Fibroblast of mammary gland (primary cell): ENCODE measurements at regions not wholly inside any gene's neighbourhood (a gene's known extent, or its start where the extent isn't known, plus 50 kb on each side); places are given as distances from the start of the nearest gene placed in this dataset.
A peak's percentile ranks its signal among the peaks of the same experiment; 100 is the strongest.

Experiments
- DNase-seq: peaks from one replicate; pipeline ENCODE4 v3.0.0-alpha.2; 2010; ENCODE audit warnings: low read depth
- H3K4me3 ChIP-seq: 2 replicates; pipeline ENCODE4 v1.5.1; 2011; ENCODE audit warnings: low read depth, mild to moderate bottlenecking, low read length, moderate library complexity; ENCODE audit not compliant: control insufficient read depth
- CTCF ChIP-seq: conservative IDR thresholded peaks from 2 replicates; pipeline ENCODE4 v1.5.1; 2011; ENCODE audit warnings: low read depth, low read length, inconsistent platforms; ENCODE audit not compliant: control insufficient read depth, insufficient read depth

- no peak overlapping the region for H3K4me3 ChIP-seq
- no peak for TF ChIP-seq CTCF
- DNase-seq, result no peak
Measured at GRCh38 chr6:113121571-113121970, 735.6 kb upstream of the MARCKS start.

- H3K4me3 ChIP-seq, result no peak overlapping the region
- peak; percentile 82 for DNase-seq
- TF ChIP-seq CTCF, result peak; percentile 41
Measured at GRCh38 chr6:113122060-113122459, 735.1 kb upstream of the MARCKS start.

DNA sequence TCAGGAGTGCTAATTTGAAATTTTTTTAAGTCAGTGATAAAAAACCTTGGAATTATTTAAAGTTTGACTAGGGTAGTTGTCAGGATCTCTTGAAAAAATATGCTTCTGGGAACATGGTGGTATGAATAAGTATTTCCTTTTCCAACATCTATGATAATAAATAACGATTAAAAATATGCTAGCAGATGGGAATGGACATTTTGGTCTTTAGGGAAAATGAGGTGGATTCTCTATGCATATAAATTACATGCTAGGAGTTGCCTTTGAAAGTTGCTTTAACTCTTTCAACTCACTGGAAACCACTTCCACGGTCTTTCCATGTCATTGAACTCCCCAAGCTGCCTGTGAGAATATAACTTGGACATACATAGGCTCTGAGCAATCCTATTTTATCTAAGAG lies 731.5 kb upstream of the MARCKS start:
- TF ChIP-seq CTCF, result no peak
- H3K4me3 ChIP-seq, result no peak overlapping the region
- DNase-seq, result no peak

- no peak for DNase-seq
- no peak overlapping the region for H3K4me3 ChIP-seq
- TF ChIP-seq CTCF, result no peak
Measured at GRCh38 chr6:113127786-113128419, 729.2 kb upstream of the MARCKS start.

DNA sequence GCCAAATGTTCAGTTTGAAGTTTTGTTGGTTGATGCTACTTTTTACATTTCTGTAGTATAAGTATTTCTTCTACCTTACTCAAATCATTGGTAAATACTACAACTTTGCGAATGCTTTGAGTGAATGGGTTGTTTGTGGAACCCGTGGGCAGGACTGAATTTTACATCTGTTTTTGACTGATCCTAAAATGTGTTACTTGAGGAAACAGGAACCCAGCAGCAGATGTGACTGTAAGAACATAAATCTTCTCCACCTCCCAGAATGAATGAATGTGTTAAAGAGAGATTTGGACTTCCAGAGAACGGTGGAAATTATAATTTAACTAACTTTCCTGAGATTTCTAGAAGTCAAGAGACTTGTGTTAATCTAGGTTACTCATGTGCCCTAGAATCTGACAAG lies 728.5 kb upstream of the MARCKS start:
- no peak overlapping the region for H3K4me3 ChIP-seq
- no peak for DNase-seq
- TF ChIP-seq CTCF, result no peak

DNA sequence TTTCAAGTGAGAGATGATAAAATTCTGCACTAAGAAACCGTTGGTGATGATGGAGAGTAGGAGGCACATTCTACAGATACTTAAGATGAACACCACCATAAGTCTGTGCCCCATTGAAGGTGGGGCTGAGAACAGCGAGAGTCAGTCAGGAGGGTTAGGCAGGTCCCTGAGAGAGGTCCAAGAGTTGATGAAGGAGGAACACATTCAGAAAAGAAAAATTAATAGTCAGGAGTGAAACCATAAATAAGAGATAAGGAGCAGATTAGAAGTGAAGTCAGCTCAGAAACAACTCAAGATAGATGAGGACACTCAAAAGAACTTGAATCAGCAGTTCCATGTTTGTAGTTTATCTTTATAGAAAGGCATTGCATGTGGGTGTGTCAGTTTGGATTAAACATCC lies 727.2 kb upstream of the MARCKS start:
- DNase-seq, result no peak
- no peak overlapping the region for H3K4me3 ChIP-seq
- TF ChIP-seq CTCF, result no peak

- no peak for TF ChIP-seq CTCF
- peak; percentile 31 for DNase-seq
Measured at GRCh38 chr6:113137426-113137825, 719.7 kb upstream of the MARCKS start.

More at GRCh38 chr6:113137426-113137825, 719.7 kb upstream of the MARCKS start:
- H3K4me3 ChIP-seq, result no peak overlapping the region
